ENCODE measurements at regions not wholly inside any gene's neighbourhood (a gene's known extent, or its start where the extent isn't known, plus 50 kb on each side); places are given as distances from the start of the nearest gene placed in this dataset.

GRCh38 chr2:7971841-7972240 is 710.0 kb upstream of the ID2 start:
- H3K36me3 ChIP-seq (ENCODE audit: control insufficient read depth, low read length), result no peaks in the 10 kb centered on the region
- TF ChIP-seq CTCF (IDR thresholded peaks at IDR 0.05; ENCODE audit: low read depth, low read length, poor library complexity, severe bottlenecking) (no peak), EZH2phosphoT487 (IDR thresholded peaks at IDR 0.05; ENCODE audit: borderline replicate concordance, low read length) (no peak)
- H3K9me3 ChIP-seq (ENCODE audit: control insufficient read depth, insufficient read depth, low read length), result no peaks in the 10 kb centered on the region

GRCh38 chr2:7972670-7973069 is 709.2 kb upstream of the ID2 start:
- Histone ChIP-seq H3K9me3 (ENCODE audit: control insufficient read depth, insufficient read depth, low read length) (no peaks in the 10 kb centered on the region), H3K4me3 (ENCODE audit: low read length) (no peak overlapping the region), H3K27me3 (ENCODE audit: control insufficient read depth, low read length) (no peaks in the 10 kb centered on the region), H3K4me1 (ENCODE audit: control insufficient read depth, low read length) (no peaks in the 10 kb centered on the region), H3K36me3 (ENCODE audit: control insufficient read depth, low read length) (no peaks in the 10 kb centered on the region), H3K79me2 (ENCODE audit: control insufficient read depth, low read length) (no peaks in the 10 kb centered on the region), H3F3A (ENCODE audit: control insufficient read depth, insufficient read depth) (no peaks in the 10 kb centered on the region), H4K20me1 (ENCODE audit: control insufficient read depth, insufficient read depth, low read depth, low read length) (no peaks in the 10 kb centered on the region), H3K27ac (ENCODE audit: low read depth, low read length) (no peak overlapping the region), H3K9me2 (replicated peaks; ENCODE audit: control insufficient read depth, low read length) (no peaks in the 10 kb centered on the region), H3K4me2 (ENCODE audit: low read length) (no peak overlapping the region)
- TF ChIP-seq CTCF (IDR thresholded peaks at IDR 0.05; ENCODE audit: low read depth, low read length, poor library complexity, severe bottlenecking), result no peak
- no peak for TF ChIP-seq EZH2phosphoT487 (IDR thresholded peaks at IDR 0.05; ENCODE audit: borderline replicate concordance, low read length)

More at GRCh38 chr2:7971841-7972240, 710.0 kb upstream of the ID2 start:
- Histone ChIP-seq H3F3A (ENCODE audit: control insufficient read depth, insufficient read depth) (no peaks in the 10 kb centered on the region), H3K79me2 (ENCODE audit: control insufficient read depth, low read length) (no peaks in the 10 kb centered on the region), H3K4me1 (ENCODE audit: control insufficient read depth, low read length) (no peaks in the 10 kb centered on the region), H3K9me2 (replicated peaks; ENCODE audit: control insufficient read depth, low read length) (no peaks in the 10 kb centered on the region), H3K4me2 (ENCODE audit: low read length) (no peak overlapping the region), H3K27me3 (ENCODE audit: control insufficient read depth, low read length) (no peaks in the 10 kb centered on the region), H4K20me1 (ENCODE audit: control insufficient read depth, insufficient read depth, low read depth, low read length) (no peaks in the 10 kb centered on the region), H3K27ac (ENCODE audit: low read depth, low read length) (no peak overlapping the region), H3K4me3 (ENCODE audit: low read length) (no peak overlapping the region)

- Histone ChIP-seq H4K20me1 (ENCODE audit: control insufficient read depth, insufficient read depth, low read depth, low read length) (no peaks in the 10 kb centered on the region), H3K79me2 (ENCODE audit: control insufficient read depth, low read length) (no peaks in the 10 kb centered on the region), H3K9me3 (ENCODE audit: control insufficient read depth, insufficient read depth, low read length) (no peaks in the 10 kb centered on the region), H3K4me2 (ENCODE audit: low read length) (no peak overlapping the region), H3K4me3 (ENCODE audit: low read length) (no peak overlapping the region), H3K36me3 (ENCODE audit: control insufficient read depth, low read length) (no peaks in the 10 kb centered on the region), H3K27me3 (ENCODE audit: control insufficient read depth, low read length) (no peaks in the 10 kb centered on the region), H3K27ac (ENCODE audit: low read depth, low read length) (no peak overlapping the region), H3K9me2 (replicated peaks; ENCODE audit: control insufficient read depth, low read length) (no peaks in the 10 kb centered on the region), H3K4me1 (ENCODE audit: control insufficient read depth, low read length) (no peaks in the 10 kb centered on the region), H3F3A (ENCODE audit: control insufficient read depth, insufficient read depth) (no peaks in the 10 kb centered on the region)
- no peak for TF ChIP-seq CTCF (IDR thresholded peaks at IDR 0.05; ENCODE audit: low read depth, low read length, poor library complexity, severe bottlenecking)
- no peak for TF ChIP-seq EZH2phosphoT487 (IDR thresholded peaks at IDR 0.05; ENCODE audit: borderline replicate concordance, low read length)
Measured at GRCh38 chr2:7973801-7974480, 707.9 kb upstream of the ID2 start.

Data from DOHH2 (cell line).